22Rv1 (cell line): ENCODE measurements at regions not wholly inside any gene's neighbourhood (a gene's known extent, or its start where the extent isn't known, plus 50 kb on each side); places are given as distances from the start of the nearest gene placed in this dataset.

Experiments used
- H3K27ac ChIP-seq: fragments of 450-650 bp; 2 replicates; pipeline ENCODE4 v1.5.1; 2017
- ZFX ChIP-seq: fragments of 450-650 bp; IDR thresholded peaks from 2 replicates; pipeline ENCODE4 v1.6.1; 2017; ENCODE audit warnings: antibody characterized with exemption, borderline replicate concordance
- TF ChIP-seq, protein P1 (sequence below): fragments of 450-650 bp; IDR thresholded peaks from 2 replicates; pipeline ENCODE4 v1.5.1; 2017; ENCODE audit warnings: mild to moderate bottlenecking

DNA sequence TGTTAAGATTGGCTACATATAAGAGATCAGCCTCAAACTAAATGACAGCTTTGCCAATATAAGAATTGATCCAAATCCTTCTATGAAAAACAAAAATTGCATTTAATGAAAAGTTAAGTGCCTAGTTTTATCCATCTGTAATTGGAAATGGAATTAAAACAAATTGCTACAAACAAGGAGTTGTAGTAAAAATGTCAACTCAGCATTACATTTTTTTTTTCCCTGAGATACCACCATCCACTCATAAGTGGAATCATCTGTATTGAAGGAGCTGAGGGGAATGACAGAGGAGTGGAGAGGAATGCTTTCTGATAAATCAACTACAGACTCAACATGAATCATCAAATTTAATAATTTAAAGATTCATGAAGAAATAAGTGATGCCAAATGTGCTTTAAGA lies 601.8 kb downstream of the TMEM182 start:
- no peak overlapping the region for H3K27ac ChIP-seq
- no peak for TF ChIP-seq ZFX
- TF ChIP-seq, protein P1, sequence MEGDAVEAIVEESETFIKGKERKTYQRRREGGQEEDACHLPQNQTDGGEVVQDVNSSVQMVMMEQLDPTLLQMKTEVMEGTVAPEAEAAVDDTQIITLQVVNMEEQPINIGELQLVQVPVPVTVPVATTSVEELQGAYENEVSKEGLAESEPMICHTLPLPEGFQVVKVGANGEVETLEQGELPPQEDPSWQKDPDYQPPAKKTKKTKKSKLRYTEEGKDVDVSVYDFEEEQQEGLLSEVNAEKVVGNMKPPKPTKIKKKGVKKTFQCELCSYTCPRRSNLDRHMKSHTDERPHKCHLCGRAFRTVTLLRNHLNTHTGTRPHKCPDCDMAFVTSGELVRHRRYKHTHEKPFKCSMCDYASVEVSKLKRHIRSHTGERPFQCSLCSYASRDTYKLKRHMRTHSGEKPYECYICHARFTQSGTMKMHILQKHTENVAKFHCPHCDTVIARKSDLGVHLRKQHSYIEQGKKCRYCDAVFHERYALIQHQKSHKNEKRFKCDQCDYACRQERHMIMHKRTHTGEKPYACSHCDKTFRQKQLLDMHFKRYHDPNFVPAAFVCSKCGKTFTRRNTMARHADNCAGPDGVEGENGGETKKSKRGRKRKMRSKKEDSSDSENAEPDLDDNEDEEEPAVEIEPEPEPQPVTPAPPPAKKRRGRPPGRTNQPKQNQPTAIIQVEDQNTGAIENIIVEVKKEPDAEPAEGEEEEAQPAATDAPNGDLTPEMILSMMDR: no peak

DNA sequence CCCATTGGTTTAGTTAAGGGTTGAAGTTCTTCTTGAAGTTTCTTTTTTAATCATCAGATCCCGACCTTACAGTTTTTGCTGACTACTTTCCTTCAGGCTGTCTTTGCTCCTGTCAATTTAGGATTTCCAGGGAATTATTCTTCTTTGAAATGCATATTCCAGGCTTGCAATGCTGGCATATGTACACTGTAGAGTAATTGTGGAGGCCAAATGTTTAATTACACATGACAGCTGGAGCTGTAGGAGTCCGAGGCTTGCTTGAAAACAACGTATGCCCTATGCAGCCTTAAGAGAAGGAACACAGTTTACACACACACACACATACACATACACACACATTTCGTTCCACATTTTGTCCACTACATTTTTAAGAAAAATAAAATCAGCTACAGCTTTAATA lies 602.3 kb downstream of the TMEM182 start:
- TF ChIP-seq, protein P1: no peak
- no peak for TF ChIP-seq ZFX
- no peak overlapping the region for H3K27ac ChIP-seq

- no peak for TF ChIP-seq ZFX
- TF ChIP-seq, protein P1: no peak
- H3K27ac ChIP-seq: no peak overlapping the region
Observed at GRCh38 chr2:103365071-103365470, 603.2 kb downstream of the TMEM182 start.

- no peak for TF ChIP-seq ZFX
- TF ChIP-seq, protein P1: no peak
- H3K27ac ChIP-seq: no peak overlapping the region
Observed at GRCh38 chr2:103367877-103368276, 606.0 kb downstream of the TMEM182 start.

GRCh38 chr2:103383541-103383940 lies 621.7 kb downstream of the TMEM182 start:
- TF ChIP-seq, protein P1: no peak
- TF ChIP-seq ZFX: no peak

GRCh38 chr2:103386872-103387271 lies 625.0 kb downstream of the TMEM182 start:
- TF ChIP-seq, protein P1: no peak
- TF ChIP-seq ZFX: no peak
- H3K27ac ChIP-seq: no peak overlapping the region

More at GRCh38 chr2:103383541-103383940, 621.7 kb downstream of the TMEM182 start:
- no peak overlapping the region for H3K27ac ChIP-seq

- no peak for TF ChIP-seq ZFX
- TF ChIP-seq, protein P1: no peak
- H3K27ac ChIP-seq: no peak overlapping the region
Observed at GRCh38 chr2:103387888-103388287, 626.1 kb downstream of the TMEM182 start.
